Mesenchymal stem cell (in vitro differentiated cells and primary cell): ENCODE measurements at regions not wholly inside any gene's neighbourhood (a gene's known extent, or its start where the extent isn't known, plus 50 kb on each side); places are given as distances from the start of the nearest gene placed in this dataset.
A peak's percentile ranks its signal among the peaks of the same experiment; 100 is the strongest.

ENCODE experiments used
- DNase-seq: peaks from one replicate; pipeline ENCODE4 v3.0.0-alpha.2; 2013
- H2AFZ ChIP-seq: one replicate; pipeline ENCODE4 v1.6.1; 2013; ENCODE audit warnings: low read depth, mild to moderate bottlenecking, control low read depth, inconsistent platforms, low read length, moderate library complexity
- H2AK5ac ChIP-seq: 2 replicates; pipeline ENCODE4 v1.6.1; 2013; ENCODE audit warnings: low read length, moderate library complexity, mild to moderate bottlenecking, inconsistent platforms; ENCODE audit not compliant: severe bottlenecking
- H2BK120ac ChIP-seq: one replicate; pipeline ENCODE4 v1.6.1; 2013; ENCODE audit warnings: low read depth, mild to moderate bottlenecking, inconsistent platforms, low read length, moderate library complexity
- H2BK12ac ChIP-seq, 2 experiments: one replicate each; pipeline ENCODE4 v1.6.1; 2013; ENCODE audit warnings: inconsistent platforms in 2 of 2, low read length in 2 of 2, mild to moderate bottlenecking in 2 of 2, moderate library complexity in 2 of 2, control low read depth in 1 of 2
- H2BK15ac ChIP-seq: one replicate; pipeline ENCODE4 v1.6.1; 2013; ENCODE audit warnings: mild to moderate bottlenecking, low read depth, inconsistent platforms; ENCODE audit not compliant: poor library complexity, severe bottlenecking
- H2BK5ac ChIP-seq: 2 replicates; pipeline ENCODE4 v1.6.1; 2013; ENCODE audit warnings: low read depth, mild to moderate bottlenecking, low read length, control low read depth, inconsistent platforms; ENCODE audit not compliant: poor library complexity, severe bottlenecking
- H3K14ac ChIP-seq, 2 experiments: one replicate each; pipeline ENCODE4 v1.6.1; 2013; ENCODE audit warnings: inconsistent platforms in 2 of 2, low read length in 2 of 2, control low read depth in 1 of 2, mild to moderate bottlenecking in 1 of 2, moderate library complexity in 1 of 2
- H3K18ac ChIP-seq, 2 experiments: one replicate each; pipeline ENCODE4 v1.6.1; 2013; ENCODE audit warnings: inconsistent platforms in 2 of 2, low read length in 2 of 2, control low read depth in 1 of 2, low read depth in 1 of 2, mild to moderate bottlenecking in 1 of 2
- H3K23ac ChIP-seq, 2 experiments: one replicate each; pipeline ENCODE4 v1.6.1; 2013; ENCODE audit warnings: inconsistent platforms in 2 of 2, low read length in 2 of 2, mild to moderate bottlenecking in 2 of 2, moderate library complexity in 2 of 2, control low read depth in 1 of 2
- H3K27ac ChIP-seq: 2 replicates; pipeline ENCODE4 v1.5.1; 2013; ENCODE audit warnings: mild to moderate bottlenecking, moderate library complexity, low read length, control low read depth, inconsistent platforms; ENCODE audit not compliant: poor library complexity, severe bottlenecking
- H3K27me3 ChIP-seq, 2 experiments: 2 replicates each; pipeline versions ENCODE4 v1.6.1 to v1.7.0; 2013; ENCODE audit warnings: low read length in 2 of 2, mild to moderate bottlenecking in 2 of 2, moderate library complexity in 2 of 2, control low read depth in 1 of 2, inconsistent platforms in 1 of 2; ENCODE audit not compliant: control insufficient read depth in 1 of 2, insufficient read depth in 1 of 2
- H3K36me3 ChIP-seq, 2 experiments: 2 replicates each; pipeline versions ENCODE4 v1.6.1 to v1.7.0; 2013; ENCODE audit warnings: low read length in 2 of 2, control low read depth in 1 of 2, inconsistent platforms in 1 of 2, low read depth in 1 of 2, mild to moderate bottlenecking in 1 of 2; ENCODE audit not compliant: insufficient read depth in 2 of 2, control insufficient read depth in 1 of 2
- H3K4ac ChIP-seq, 2 experiments: one replicate each; pipeline ENCODE4 v1.6.1; 2013; ENCODE audit warnings: inconsistent platforms in 2 of 2, low read length in 2 of 2, mild to moderate bottlenecking in 2 of 2, moderate library complexity in 2 of 2, control low read depth in 1 of 2, low read depth in 1 of 2
- H3K4me1 ChIP-seq: 2 replicates; pipeline ENCODE4 v1.6.1; 2013; ENCODE audit warnings: low read depth, low read length, control low read depth; ENCODE audit not compliant: control insufficient read depth, insufficient read depth
- H3K4me2 ChIP-seq: 2 replicates; pipeline ENCODE4 v1.6.1; 2013; ENCODE audit warnings: low read length, mild to moderate bottlenecking, inconsistent platforms; ENCODE audit not compliant: poor library complexity, severe bottlenecking
- H3K4me3 ChIP-seq, 2 experiments: 2 replicates each; pipeline versions ENCODE4 v1.5.1 to v1.7.0; 2013; ENCODE audit warnings: low read length in 2 of 2, mild to moderate bottlenecking in 2 of 2, control low read depth in 1 of 2, low read depth in 1 of 2; ENCODE audit not compliant: insufficient read depth in 1 of 2
- H3K79me1 ChIP-seq: replicated peaks from 2 replicates; pipeline ENCODE4 v1.6.1; 2013; ENCODE audit warnings: mild to moderate bottlenecking, control low read depth, low read length, inconsistent platforms; ENCODE audit not compliant: poor library complexity, severe bottlenecking
- H3K9ac ChIP-seq: 2 replicates; pipeline ENCODE4 v1.7.0; 2013; ENCODE audit warnings: mild to moderate bottlenecking, low read length, moderate library complexity
- H3K9me3 ChIP-seq: 2 replicates; pipeline ENCODE4 v1.7.0; 2013; ENCODE audit warnings: mild to moderate bottlenecking, low read length; ENCODE audit not compliant: control insufficient read depth
- H4K8ac ChIP-seq: one replicate; pipeline ENCODE4 v1.6.1; 2013; ENCODE audit warnings: inconsistent platforms, mild to moderate bottlenecking, low read length, moderate library complexity
- H4K91ac ChIP-seq: one replicate; pipeline ENCODE4 v1.6.1; 2013; ENCODE audit warnings: mild to moderate bottlenecking, low read length, inconsistent platforms
- WGBS: methylation state at CpG from one replicate; pipeline ENCODE4 v1.1.7; 2013; ENCODE audit warnings: mixed read lengths; 5-methylcytosine and 5-hydroxymethylcytosine counted together

GRCh38 chr4:78990938-78991810 lies 51.9 kb upstream of the PAQR3 start:
- Histone ChIP-seq H3K23ac (no peak overlapping the region), H2AFZ (no peak overlapping the region), H3K4me2 (no peak overlapping the region), H3K4me3 (no peak overlapping the region), H3K18ac (no peak overlapping the region), H3K9me3 (peaks cover 7% of the 10 kb centered on the region), H3K27ac (no peak overlapping the region), H3K27me3 (no peaks in the 10 kb centered on the region), H3K4me1 (no peaks in the 10 kb centered on the region), H3K79me1 (no peaks in the 10 kb centered on the region), H2AK5ac (no peak overlapping the region), H2BK12ac (no peak overlapping the region), H3K9ac (no peak overlapping the region), H4K91ac (no peak overlapping the region), H3K14ac (no peak overlapping the region), H3K36me3 (no peaks in the 10 kb centered on the region), H2BK120ac (no peak overlapping the region), H3K4ac (peak overlapping the region in 1 of 2 experiments; percentile 13), H2BK15ac (no peak overlapping the region), H2BK5ac (no peak overlapping the region), H4K8ac (no peak overlapping the region)
- whole genome bisulfite sequencing: 90% methylated on average over 3 of the region's 4 CpGs
- no peak for DNase-seq

- Histone ChIP-seq H2BK15ac (no peak overlapping the region), H2BK12ac (no peak overlapping the region), H3K79me1 (no peaks in the 10 kb centered on the region), H3K27me3 (no peaks in the 10 kb centered on the region), H2BK5ac (no peak overlapping the region), H3K18ac (no peak overlapping the region), H4K8ac (no peak overlapping the region), H3K9ac (no peak overlapping the region), H2AK5ac (no peak overlapping the region), H2BK120ac (no peak overlapping the region), H3K14ac (no peak overlapping the region), H3K4me2 (no peak overlapping the region), H4K91ac (no peak overlapping the region), H2AFZ (no peak overlapping the region), H3K4me1 (no peaks in the 10 kb centered on the region), H3K27ac (no peak overlapping the region), H3K4ac (no peak overlapping the region), H3K4me3 (no peak overlapping the region), H3K9me3 (no peaks in the 10 kb centered on the region), H3K36me3 (no peaks in the 10 kb centered on the region), H3K23ac (no peak overlapping the region)
- WGBS: 69% methylated on average over 15 of the region's 19 CpGs
- DNase-seq: no peak
Measured at GRCh38 chr4:78989697-78990270, 50.5 kb upstream of the PAQR3 start.
